Hematopoietic multipotent progenitor cell treated with erythropoietin and hydrocortisone succinate and interleukin-3 and kit ligand, for 4 days (in vitro differentiated cells): ENCODE measurements at regions not wholly inside any gene's neighbourhood (a gene's known extent, or its start where the extent isn't known, plus 50 kb on each side); places are given as distances from the start of the nearest gene placed in this dataset.

Experiments
- DNase-seq: peaks from one replicate; pipeline ENCODE4 v3.0.0-alpha.2; 2015

- DNase-seq, result no peak
Observed at GRCh38 chr12:41869432-41869831, 275.2 kb downstream of the GXYLT1 start.

- DNase-seq, result no peak
Observed at GRCh38 chr12:41866878-41867430, 277.7 kb downstream of the GXYLT1 start.

GRCh38 chr12:41856228-41856627 is 288.4 kb downstream of the GXYLT1 start:
- no peak for DNase-seq

- DNase-seq, result no peak
Observed at GRCh38 chr12:41850046-41850445, 294.6 kb downstream of the GXYLT1 start.

- DNase-seq, result no peak
Observed at GRCh38 chr12:41846718-41847117, 298.0 kb downstream of the GXYLT1 start.

- DNase-seq, result no peak
Observed at GRCh38 chr12:41836416-41836815, 308.3 kb downstream of the GXYLT1 start.

- DNase-seq, result peak; percentile 5
Observed at GRCh38 chr12:41835556-41835955, 309.1 kb downstream of the GXYLT1 start.

- DNase-seq, result no peak
Observed at GRCh38 chr12:41819948-41820347, 324.7 kb downstream of the GXYLT1 start.

- DNase-seq, result no peak
Observed at GRCh38 chr12:41804026-41804425, 340.6 kb downstream of the GXYLT1 start.

GRCh38 chr12:41802803-41803202 is 341.9 kb downstream of the GXYLT1 start:
- DNase-seq, result no peak

- DNase-seq, result no peak
Observed at GRCh38 chr12:41801261-41801660, 343.4 kb downstream of the GXYLT1 start.

GRCh38 chr12:41799671-41800070 is 345.0 kb downstream of the GXYLT1 start:
- no peak for DNase-seq

- DNase-seq, result peak; percentile 7
Observed at GRCh38 chr12:41795910-41796309, 348.8 kb downstream of the GXYLT1 start.

GRCh38 chr12:41795051-41795600 is 349.5 kb downstream of the GXYLT1 start:
- no peak for DNase-seq

GRCh38 chr12:41794336-41794735 is 350.3 kb downstream of the GXYLT1 start:
- no peak for DNase-seq

GRCh38 chr12:41784957-41785356 is 359.7 kb downstream of the GXYLT1 start:
- DNase-seq, result no peak

- DNase-seq, result no peak
Observed at GRCh38 chr12:41778934-41779333, 365.7 kb downstream of the GXYLT1 start.

GRCh38 chr12:41777064-41777790 is 367.4 kb downstream of the GXYLT1 start:
- DNase-seq, result no peak

GRCh38 chr12:41772478-41772877 is 372.2 kb downstream of the GXYLT1 start:
- DNase-seq, result no peak

GRCh38 chr12:41769810-41770209 is 374.9 kb downstream of the GXYLT1 start:
- no peak for DNase-seq

GRCh38 chr12:41768456-41768855 is 376.2 kb downstream of the GXYLT1 start:
- no peak for DNase-seq

- no peak for DNase-seq
Observed at GRCh38 chr12:41762691-41763090, 382.0 kb downstream of the GXYLT1 start.

GRCh38 chr12:41745593-41745992 is 399.1 kb downstream of the GXYLT1 start:
- no peak for DNase-seq

- DNase-seq, result no peak
Observed at GRCh38 chr12:41743835-41744234, 400.8 kb downstream of the GXYLT1 start.

GRCh38 chr12:41739066-41739465 is 405.6 kb downstream of the GXYLT1 start:
- DNase-seq, result no peak
